Activated B cell treated with CpG ODN at 0.5 μM for 24 hours (primary cell): ENCODE measurements at regions not wholly inside any gene's neighbourhood (a gene's known extent, or its start where the extent isn't known, plus 50 kb on each side); places are given as distances from the start of the nearest gene placed in this dataset.

Experiments
- ATAC-seq: fragments of 200-7000 bp; cut with Tn5 transposase; one replicate; pipeline ENCODE4 v1.10.0; 2021; ENCODE audit warnings: low read depth, mild to moderate bottlenecking, moderate library complexity
- CTCF ChIA-PET: fragments of 350-600 bp; sonication (Branson Sonifier 250); formaldehyde crosslinking; loops from one replicate; lab custom pipeline; 2021; ENCODE audit warnings: antibody characterized with exemption; lab: Charles Lee
- POLR2A ChIA-PET: fragments of 350-600 bp; sonication (Branson Sonifier 250); formaldehyde crosslinking; loops from one replicate; lab custom pipeline; 2021; ENCODE audit warnings: antibody characterized with exemption; lab: Charles Lee
- DNase-seq: peaks from one replicate; pipeline ENCODE4 v3.0.0; 2022
- H3K27ac Mint-ChIP-seq: one replicate; pipeline ENCODE4 v1.8.0; 2020; ENCODE audit warnings: mixed read lengths
- H3K27me3 Mint-ChIP-seq: one replicate; pipeline ENCODE4 v1.8.0; 2021; ENCODE audit warnings: mixed read lengths
- H3K36me3 Mint-ChIP-seq: one replicate; pipeline ENCODE4 v1.8.0; 2021; ENCODE audit warnings: low read depth, mixed read lengths
- H3K4me1 Mint-ChIP-seq: one replicate; pipeline ENCODE4 v1.8.0; 2021; ENCODE audit warnings: mixed read lengths
- H3K4me3 Mint-ChIP-seq: one replicate; pipeline ENCODE4 v1.8.0; 2020; ENCODE audit warnings: mild to moderate bottlenecking, mixed read lengths
- H3K9me3 Mint-ChIP-seq: one replicate; pipeline ENCODE4 v1.8.0; 2020; ENCODE audit warnings: mixed read lengths
- intact Hi-C: fragments of 100-400 bp; cut with micrococcal nuclease; formaldehyde crosslinking; loops from one replicate; pipeline ENCODE4 v1.15.1; 2024
- TF ChIP-seq, protein P1 (sequence below): fragments of 200-600 bp; IDR thresholded peaks from one replicate; pipeline ENCODE4 v1.8.0; 2022; ENCODE audit warnings: antibody characterized with exemption, mild to moderate bottlenecking

DNA sequence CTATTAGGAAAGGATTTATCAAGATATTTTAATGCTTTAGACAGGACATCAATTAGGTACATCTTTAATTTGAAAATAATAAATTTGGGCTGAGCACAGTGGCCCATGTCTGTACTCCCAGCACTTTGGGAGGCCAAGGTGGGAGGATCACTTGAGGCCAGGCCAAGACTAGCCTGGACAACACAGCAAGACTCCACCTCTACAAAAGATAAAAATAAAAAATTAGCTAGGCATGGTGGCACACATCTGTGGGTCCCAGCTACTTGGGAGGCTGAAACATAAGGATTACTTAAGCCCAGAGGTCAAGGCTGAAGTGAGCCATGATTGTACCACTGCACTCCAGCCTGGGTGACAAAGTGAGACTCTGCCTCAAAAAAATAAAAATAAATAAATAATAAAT, 59.6 kb upstream of the IRF2 start:
- CTCF ChIA-PET, result interaction anchor here (0.7 to 4.5 kb wide), 6 partner anchors 27 to 270 kb away, joined by 3 to 39 read pairs (median 6); partner anchors contain the start of gene IRF2

DNA sequence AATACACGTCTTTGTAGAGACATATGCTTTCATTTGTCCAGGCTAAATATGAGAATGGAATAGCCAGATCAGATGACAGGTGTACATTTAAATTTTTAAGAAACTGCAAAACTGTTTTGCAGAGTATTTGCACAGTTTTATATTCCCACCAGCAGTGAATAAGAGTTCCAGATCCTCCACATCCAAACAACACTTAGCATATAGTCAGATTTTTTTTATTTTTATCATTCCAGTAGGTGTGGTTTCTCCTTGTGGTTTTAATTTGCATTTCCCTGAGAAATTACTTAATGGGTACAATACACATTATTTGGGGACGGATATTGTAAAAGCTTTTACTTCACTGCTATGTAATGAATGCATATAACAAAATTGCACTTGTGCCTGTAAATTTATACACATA, 56.7 kb upstream of the IRF2 start:
- CTCF ChIA-PET, result interaction anchor here (1.2 kb wide), 1 partner anchor 17 kb away, joined by 4 read pairs; no protein-coding TSS in a partner anchor
- TF ChIP-seq, protein P1, sequence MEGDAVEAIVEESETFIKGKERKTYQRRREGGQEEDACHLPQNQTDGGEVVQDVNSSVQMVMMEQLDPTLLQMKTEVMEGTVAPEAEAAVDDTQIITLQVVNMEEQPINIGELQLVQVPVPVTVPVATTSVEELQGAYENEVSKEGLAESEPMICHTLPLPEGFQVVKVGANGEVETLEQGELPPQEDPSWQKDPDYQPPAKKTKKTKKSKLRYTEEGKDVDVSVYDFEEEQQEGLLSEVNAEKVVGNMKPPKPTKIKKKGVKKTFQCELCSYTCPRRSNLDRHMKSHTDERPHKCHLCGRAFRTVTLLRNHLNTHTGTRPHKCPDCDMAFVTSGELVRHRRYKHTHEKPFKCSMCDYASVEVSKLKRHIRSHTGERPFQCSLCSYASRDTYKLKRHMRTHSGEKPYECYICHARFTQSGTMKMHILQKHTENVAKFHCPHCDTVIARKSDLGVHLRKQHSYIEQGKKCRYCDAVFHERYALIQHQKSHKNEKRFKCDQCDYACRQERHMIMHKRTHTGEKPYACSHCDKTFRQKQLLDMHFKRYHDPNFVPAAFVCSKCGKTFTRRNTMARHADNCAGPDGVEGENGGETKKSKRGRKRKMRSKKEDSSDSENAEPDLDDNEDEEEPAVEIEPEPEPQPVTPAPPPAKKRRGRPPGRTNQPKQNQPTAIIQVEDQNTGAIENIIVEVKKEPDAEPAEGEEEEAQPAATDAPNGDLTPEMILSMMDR, result no peak
- Mint-ChIP-seq H3K4me1 (peaks cover 84% of the 10 kb centered on the region), H3K36me3 (no peaks in the 10 kb centered on the region), H3K9me3 (peaks cover 3% of the 10 kb centered on the region), H3K27me3 (no peaks in the 10 kb centered on the region), H3K27ac (peak overlapping the region; percentile 13), H3K4me3 (no peak overlapping the region)
- POLR2A ChIA-PET, result interaction anchor here (2.0 to 7.8 kb wide), 2 partner anchors 17 to 55 kb away, joined by 5 to 160 read pairs; partner anchors contain the start of gene IRF2
- intact Hi-C loops, result no loop called here
- DNase-seq, result no peak
- ATAC-seq, result no peak

More for the DNA sequence above, 59.6 kb upstream of the IRF2 start:
- peak overlapping the region; percentile 88 for H3K27ac Mint-ChIP-seq
- TF ChIP-seq, protein P1, result no peak
- peaks cover 3% of the 10 kb centered on the region for H3K9me3 Mint-ChIP-seq
- peaks cover 12% of the 10 kb centered on the region for H3K36me3 Mint-ChIP-seq
- POLR2A ChIA-PET, result interaction anchor here (0.6 to 7.8 kb wide), 13 partner anchors 18 to 267 kb away, joined by 3 to 160 read pairs (median 4); partner anchors contain the start of gene IRF2
- ATAC-seq (no peak), DNase-seq (no peak)
- no peaks in the 10 kb centered on the region for H3K27me3 Mint-ChIP-seq
- H3K4me1 Mint-ChIP-seq, result peaks cover 86% of the 10 kb centered on the region
- peak overlapping the region; percentile 36 for H3K4me3 Mint-ChIP-seq
- intact Hi-C loops, result no loop called here

DNA sequence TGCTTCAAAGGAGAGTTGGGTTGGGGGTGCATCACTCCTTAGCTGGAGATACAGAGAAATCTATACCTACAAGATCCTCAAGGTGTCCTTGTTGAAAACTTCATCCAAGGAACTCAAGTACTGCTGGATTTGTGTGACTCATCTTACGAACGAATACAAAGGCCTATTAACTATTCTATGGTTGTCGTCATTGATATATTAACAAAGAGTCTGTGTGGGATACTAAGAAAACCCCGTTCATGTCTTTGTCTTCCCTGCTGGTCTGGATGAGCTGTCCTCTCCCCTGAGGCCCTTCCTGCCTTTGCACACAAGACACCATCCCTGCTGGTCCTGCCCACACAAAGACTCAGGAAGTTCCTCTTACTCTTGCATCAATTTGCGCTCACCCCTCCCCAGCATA, 54.9 kb upstream of the IRF2 start:
- TF ChIP-seq, protein P1, result no peak
- intact Hi-C loops, result no loop called here
- no peak for ATAC-seq
- H3K27me3 Mint-ChIP-seq, result no peaks in the 10 kb centered on the region
- H3K4me1 Mint-ChIP-seq, result peaks cover 78% of the 10 kb centered on the region
- peak overlapping the region; percentile 26 for H3K27ac Mint-ChIP-seq
- CTCF ChIA-PET, result interaction anchor here (1.5 kb wide), 1 partner anchor 23 kb away, joined by 4 read pairs; no protein-coding TSS in a partner anchor
- no peak overlapping the region for H3K4me3 Mint-ChIP-seq
- no peak for DNase-seq
- H3K36me3 Mint-ChIP-seq, result peaks cover 1% of the 10 kb centered on the region
- H3K9me3 Mint-ChIP-seq, result peaks cover 9% of the 10 kb centered on the region
- POLR2A ChIA-PET, result interaction anchor here (0.6 to 1.3 kb wide), 4 partner anchors 8 to 134 kb away, joined by 3 to 7 read pairs (median 3); partner anchors contain the start of gene IRF2

DNA sequence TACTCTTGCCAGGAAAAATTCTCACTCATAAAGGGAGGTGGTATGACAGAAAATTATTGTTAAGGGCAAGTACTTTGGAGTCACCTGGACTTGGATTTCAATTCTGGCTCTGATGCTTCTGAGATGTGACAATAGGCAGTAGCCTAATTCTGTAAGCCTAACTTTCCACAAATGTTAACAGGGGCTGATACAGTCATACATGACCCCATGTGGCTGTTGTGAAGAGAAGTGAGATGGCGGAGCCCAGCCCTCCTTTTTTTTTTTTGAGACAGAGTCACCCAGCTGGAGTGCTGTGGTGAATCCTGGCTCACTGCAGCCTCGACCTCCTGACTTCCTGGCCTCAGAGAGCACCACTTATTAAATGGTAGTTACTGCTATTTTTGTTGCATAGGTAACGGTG, 54.4 kb upstream of the IRF2 start:
- H3K27ac Mint-ChIP-seq, result peak overlapping the region; percentile 35
- intact Hi-C loops, result no loop called here

DNA sequence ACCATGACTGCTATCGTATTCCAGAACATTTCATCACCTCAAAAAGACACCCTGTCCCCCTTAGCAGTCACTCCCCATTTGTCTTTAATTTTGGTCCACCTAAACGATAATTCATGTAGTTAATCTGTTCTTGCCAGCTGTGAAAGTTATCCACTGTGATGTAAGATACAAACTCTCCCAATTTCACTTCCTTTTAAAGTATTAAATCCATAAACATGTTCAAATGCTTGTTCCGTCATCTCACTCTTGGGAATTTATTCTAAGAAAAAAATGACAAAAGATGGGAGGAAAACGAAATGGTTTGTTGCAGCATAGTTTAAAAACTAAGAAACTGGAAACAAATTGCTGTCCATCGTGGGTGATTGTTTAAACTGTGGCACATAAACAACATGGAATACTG, 53.7 kb upstream of the IRF2 start:
- Mint-ChIP-seq H3K27me3 (no peaks in the 10 kb centered on the region), H3K4me3 (no peak overlapping the region), H3K4me1 (peaks cover 73% of the 10 kb centered on the region), H3K36me3 (peaks cover 1% of the 10 kb centered on the region), H3K9me3 (peaks cover 9% of the 10 kb centered on the region), H3K27ac (peak overlapping the region; percentile 35)
- TF ChIP-seq, protein P1, result no peak
- DNase-seq (no peak), ATAC-seq (no peak)
- CTCF ChIA-PET, result no interaction called here
- intact Hi-C loops, result no loop called here
- POLR2A ChIA-PET, result interaction anchor here (3.6 kb wide), 1 partner anchor 14 kb away, joined by 15 read pairs; no protein-coding TSS in a partner anchor

More for the DNA sequence above, 54.4 kb upstream of the IRF2 start:
- Mint-ChIP-seq H3K4me1 (peaks cover 80% of the 10 kb centered on the region), H3K36me3 (peaks cover 1% of the 10 kb centered on the region), H3K27me3 (no peaks in the 10 kb centered on the region), H3K9me3 (peaks cover 9% of the 10 kb centered on the region), H3K4me3 (no peak overlapping the region)
- ChIA-PET CTCF (interaction anchor here (1.5 kb wide), 1 partner anchor 22 kb away, joined by 4 read pairs; no protein-coding TSS in a partner anchor), POLR2A (interaction anchor here (1.2 to 1.3 kb wide), 2 partner anchors 9 to 54 kb away, joined by 3 to 7 read pairs; partner anchors contain the start of gene IRF2)
- no peak for ATAC-seq
- TF ChIP-seq, protein P1, result no peak
- DNase-seq, result no peak
